ENCODE measurements at regions not wholly inside any gene's neighbourhood (a gene's known extent, or its start where the extent isn't known, plus 50 kb on each side); places are given as distances from the start of the nearest gene placed in this dataset.

DNA sequence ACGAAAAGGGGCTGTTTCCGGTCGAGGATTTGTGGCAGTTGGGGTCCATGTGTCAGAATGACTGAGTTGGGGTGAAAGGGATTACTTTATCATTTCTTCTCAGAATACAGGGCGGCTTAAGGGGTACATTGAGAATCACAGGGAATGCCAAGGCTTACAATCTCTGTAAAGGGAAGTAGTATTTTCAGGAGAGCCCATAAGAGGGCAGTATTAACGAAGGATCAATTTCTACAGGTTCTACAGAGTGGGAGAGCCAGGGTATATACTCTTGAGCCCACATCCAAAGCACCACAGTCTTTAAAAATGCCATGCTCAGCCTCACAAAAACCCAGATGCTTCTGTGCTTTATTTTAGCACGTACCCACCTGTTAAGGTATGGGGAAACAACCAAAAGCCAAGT is 67.7 kb upstream of the ZXDA start:
- ATAC-seq (ENCODE audit: low read depth), result no peak
- Histone ChIP-seq H3K4me1 (ENCODE audit: insufficient read depth, poor library complexity, severe bottlenecking) (no peaks in the 10 kb centered on the region), H3K4me3 (ENCODE audit: severe bottlenecking) (no peak overlapping the region), H3K27me3 (ENCODE audit: insufficient read depth, poor library complexity, severe bottlenecking) (no peaks in the 10 kb centered on the region), H3K36me3 (ENCODE audit: low read depth) (no peaks in the 10 kb centered on the region), H3K9me3 (ENCODE audit: severe bottlenecking) (no peaks in the 10 kb centered on the region), H3K27ac (ENCODE audit: poor library complexity, severe bottlenecking) (no peak overlapping the region)
- no peak for DNase-seq (ENCODE audit: low spot score)
- TF ChIP-seq, protein P1, sequence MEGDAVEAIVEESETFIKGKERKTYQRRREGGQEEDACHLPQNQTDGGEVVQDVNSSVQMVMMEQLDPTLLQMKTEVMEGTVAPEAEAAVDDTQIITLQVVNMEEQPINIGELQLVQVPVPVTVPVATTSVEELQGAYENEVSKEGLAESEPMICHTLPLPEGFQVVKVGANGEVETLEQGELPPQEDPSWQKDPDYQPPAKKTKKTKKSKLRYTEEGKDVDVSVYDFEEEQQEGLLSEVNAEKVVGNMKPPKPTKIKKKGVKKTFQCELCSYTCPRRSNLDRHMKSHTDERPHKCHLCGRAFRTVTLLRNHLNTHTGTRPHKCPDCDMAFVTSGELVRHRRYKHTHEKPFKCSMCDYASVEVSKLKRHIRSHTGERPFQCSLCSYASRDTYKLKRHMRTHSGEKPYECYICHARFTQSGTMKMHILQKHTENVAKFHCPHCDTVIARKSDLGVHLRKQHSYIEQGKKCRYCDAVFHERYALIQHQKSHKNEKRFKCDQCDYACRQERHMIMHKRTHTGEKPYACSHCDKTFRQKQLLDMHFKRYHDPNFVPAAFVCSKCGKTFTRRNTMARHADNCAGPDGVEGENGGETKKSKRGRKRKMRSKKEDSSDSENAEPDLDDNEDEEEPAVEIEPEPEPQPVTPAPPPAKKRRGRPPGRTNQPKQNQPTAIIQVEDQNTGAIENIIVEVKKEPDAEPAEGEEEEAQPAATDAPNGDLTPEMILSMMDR (IDR thresholded peaks at IDR 0.05; ENCODE audit: poor library complexity, severe bottlenecking), result no peak

DNA sequence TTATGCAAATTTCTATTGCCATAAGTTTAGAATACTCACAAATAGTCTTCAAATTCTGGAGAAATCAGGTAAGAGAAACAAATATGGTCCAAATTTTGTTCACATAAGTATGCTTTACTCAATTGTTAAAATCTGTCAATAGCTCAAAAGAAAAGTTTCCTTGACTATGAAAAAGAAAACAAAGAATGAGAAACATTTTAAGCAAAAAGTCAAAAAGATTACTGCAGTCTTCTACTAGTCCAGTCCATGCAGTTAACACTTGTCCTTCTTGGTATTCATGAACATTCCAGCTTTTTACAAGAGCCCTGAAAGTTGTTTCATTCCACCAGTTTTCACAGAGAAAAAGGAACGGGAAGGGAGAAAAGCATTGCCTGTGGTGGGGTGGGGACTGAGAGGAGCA is 54.7 kb upstream of the ZXDA start:
- Histone ChIP-seq H3K27me3 (ENCODE audit: insufficient read depth, poor library complexity, severe bottlenecking) (no peaks in the 10 kb centered on the region), H3K4me1 (ENCODE audit: insufficient read depth, poor library complexity, severe bottlenecking) (no peaks in the 10 kb centered on the region), H3K27ac (ENCODE audit: poor library complexity, severe bottlenecking) (no peak overlapping the region), H3K4me3 (ENCODE audit: severe bottlenecking) (no peak overlapping the region), H3K9me3 (ENCODE audit: severe bottlenecking) (no peaks in the 10 kb centered on the region), H3K36me3 (ENCODE audit: low read depth) (no peaks in the 10 kb centered on the region)
- DNase-seq (ENCODE audit: low spot score) (no peak), ATAC-seq (ENCODE audit: low read depth) (no peak)
- TF ChIP-seq, protein P1 (IDR thresholded peaks at IDR 0.05; ENCODE audit: poor library complexity, severe bottlenecking), result no peak

Data from RWPE2 (cell line).